ENCODE measurements at regions not wholly inside any gene's neighbourhood (a gene's known extent, or its start where the extent isn't known, plus 50 kb on each side); places are given as distances from the start of the nearest gene placed in this dataset.

GRCh38 chr4:36772154-36772516, 472.4 kb upstream of the NWD2 start:
- no peak for TF ChIP-seq POLR2A (IDR thresholded peaks at IDR 0.05)
- TF ChIP-seq, protein P1, sequence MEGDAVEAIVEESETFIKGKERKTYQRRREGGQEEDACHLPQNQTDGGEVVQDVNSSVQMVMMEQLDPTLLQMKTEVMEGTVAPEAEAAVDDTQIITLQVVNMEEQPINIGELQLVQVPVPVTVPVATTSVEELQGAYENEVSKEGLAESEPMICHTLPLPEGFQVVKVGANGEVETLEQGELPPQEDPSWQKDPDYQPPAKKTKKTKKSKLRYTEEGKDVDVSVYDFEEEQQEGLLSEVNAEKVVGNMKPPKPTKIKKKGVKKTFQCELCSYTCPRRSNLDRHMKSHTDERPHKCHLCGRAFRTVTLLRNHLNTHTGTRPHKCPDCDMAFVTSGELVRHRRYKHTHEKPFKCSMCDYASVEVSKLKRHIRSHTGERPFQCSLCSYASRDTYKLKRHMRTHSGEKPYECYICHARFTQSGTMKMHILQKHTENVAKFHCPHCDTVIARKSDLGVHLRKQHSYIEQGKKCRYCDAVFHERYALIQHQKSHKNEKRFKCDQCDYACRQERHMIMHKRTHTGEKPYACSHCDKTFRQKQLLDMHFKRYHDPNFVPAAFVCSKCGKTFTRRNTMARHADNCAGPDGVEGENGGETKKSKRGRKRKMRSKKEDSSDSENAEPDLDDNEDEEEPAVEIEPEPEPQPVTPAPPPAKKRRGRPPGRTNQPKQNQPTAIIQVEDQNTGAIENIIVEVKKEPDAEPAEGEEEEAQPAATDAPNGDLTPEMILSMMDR (IDR thresholded peaks at IDR 0.05) = no peak
